ENCODE measurements at regions not wholly inside any gene's neighbourhood (a gene's known extent, or its start where the extent isn't known, plus 50 kb on each side); places are given as distances from the start of the nearest gene placed in this dataset.

DNA sequence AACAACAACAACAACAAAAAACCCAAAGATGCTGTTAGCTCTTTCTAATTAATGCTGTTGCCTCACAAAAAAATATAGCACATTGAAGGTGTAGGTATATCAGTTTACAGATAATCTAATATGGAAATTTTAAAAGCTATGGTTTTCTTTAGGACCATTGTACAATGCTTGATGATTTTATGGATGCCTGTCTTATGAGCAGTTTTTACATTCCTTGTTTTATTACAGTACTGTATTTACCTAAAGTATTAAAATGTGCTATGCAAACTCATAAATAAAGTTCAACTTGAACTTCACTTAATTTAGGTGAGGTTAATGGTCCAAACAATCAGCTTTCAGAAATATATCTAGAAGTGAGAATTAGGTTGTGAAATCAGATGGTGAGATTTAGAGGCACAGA, 212.2 kb upstream of the GOLIM4 start:
- no peaks in the 10 kb centered on the region for H3K27me3 Mint-ChIP-seq (ENCODE audit: insufficient read depth)
- peaks cover 7% of the 10 kb centered on the region for H3K36me3 Mint-ChIP-seq (ENCODE audit: low read depth)
- H3K36me3 ChIP-seq (ENCODE audit: control insufficient read depth, insufficient read depth, low read length) = no peaks in the 10 kb centered on the region
- H3K27ac ChIP-seq (ENCODE audit: low read depth, low read length) = no peak overlapping the region
- H3K4me1 ChIP-seq (ENCODE audit: control insufficient read depth, insufficient read depth, low read length) = no peaks in the 10 kb centered on the region
- H3K9me3 ChIP-seq (ENCODE audit: control insufficient read depth, low read length) = peaks cover 23% of the 10 kb centered on the region
- H3K27me3 ChIP-seq (ENCODE audit: control insufficient read depth, insufficient read depth, low read length, poor library complexity, severe bottlenecking) = no peaks in the 10 kb centered on the region
- H3K4me1 Mint-ChIP-seq = no peaks in the 10 kb centered on the region
- DNase-seq = no peak
- H3K9ac ChIP-seq (ENCODE audit: extremely low read depth, low read length, poor library complexity, severe bottlenecking) = no peak overlapping the region
- H3K27ac Mint-ChIP-seq = no peak overlapping the region
- no peak overlapping the region for H3K4me3 ChIP-seq (ENCODE audit: low read length)
- TF ChIP-seq, protein P1, sequence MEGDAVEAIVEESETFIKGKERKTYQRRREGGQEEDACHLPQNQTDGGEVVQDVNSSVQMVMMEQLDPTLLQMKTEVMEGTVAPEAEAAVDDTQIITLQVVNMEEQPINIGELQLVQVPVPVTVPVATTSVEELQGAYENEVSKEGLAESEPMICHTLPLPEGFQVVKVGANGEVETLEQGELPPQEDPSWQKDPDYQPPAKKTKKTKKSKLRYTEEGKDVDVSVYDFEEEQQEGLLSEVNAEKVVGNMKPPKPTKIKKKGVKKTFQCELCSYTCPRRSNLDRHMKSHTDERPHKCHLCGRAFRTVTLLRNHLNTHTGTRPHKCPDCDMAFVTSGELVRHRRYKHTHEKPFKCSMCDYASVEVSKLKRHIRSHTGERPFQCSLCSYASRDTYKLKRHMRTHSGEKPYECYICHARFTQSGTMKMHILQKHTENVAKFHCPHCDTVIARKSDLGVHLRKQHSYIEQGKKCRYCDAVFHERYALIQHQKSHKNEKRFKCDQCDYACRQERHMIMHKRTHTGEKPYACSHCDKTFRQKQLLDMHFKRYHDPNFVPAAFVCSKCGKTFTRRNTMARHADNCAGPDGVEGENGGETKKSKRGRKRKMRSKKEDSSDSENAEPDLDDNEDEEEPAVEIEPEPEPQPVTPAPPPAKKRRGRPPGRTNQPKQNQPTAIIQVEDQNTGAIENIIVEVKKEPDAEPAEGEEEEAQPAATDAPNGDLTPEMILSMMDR (conservative IDR thresholded peaks at IDR 0.05) = no peak
- H3K9me3 Mint-ChIP-seq = peaks cover 19% of the 10 kb centered on the region
- no peak overlapping the region for H3K4me3 Mint-ChIP-seq

DNA sequence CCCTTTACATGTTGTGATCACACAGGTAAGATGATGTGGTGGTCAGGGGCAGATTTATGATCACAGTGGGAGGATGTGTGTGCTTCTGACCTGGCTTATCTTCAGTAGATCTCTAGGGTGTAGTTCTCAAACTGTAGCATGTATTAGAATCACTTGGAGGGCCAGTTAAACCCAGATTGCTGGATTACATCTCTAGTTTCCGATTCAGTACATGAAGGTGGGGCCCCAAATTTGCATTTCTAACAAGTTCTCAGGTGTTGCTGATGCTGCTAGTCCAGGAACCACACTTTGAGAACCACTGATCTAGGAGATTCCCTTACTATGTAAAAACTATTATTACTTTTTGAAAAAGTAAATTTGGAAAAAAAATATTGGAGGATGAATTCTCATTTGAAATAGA, 199.3 kb upstream of the GOLIM4 start:
- no peak for DNase-seq
- no peak overlapping the region for H3K27ac ChIP-seq (ENCODE audit: low read depth, low read length)
- Mint-ChIP-seq H3K36me3 (ENCODE audit: low read depth) (no peaks in the 10 kb centered on the region), H3K27ac (no peak overlapping the region), H3K4me1 (no peaks in the 10 kb centered on the region), H3K27me3 (ENCODE audit: insufficient read depth) (no peaks in the 10 kb centered on the region), H3K4me3 (no peak overlapping the region), H3K9me3 (no peaks in the 10 kb centered on the region)
- WGBS, 2 experiments (ENCODE audit: insufficient coverage in 1 of 2, insufficient read length in 1 of 2) = 71 to 85% methylated on average over 1 of the region's 1 CpG
- no peaks in the 10 kb centered on the region for H3K4me1 ChIP-seq (ENCODE audit: control insufficient read depth, insufficient read depth, low read length)
- H3K9me3 ChIP-seq (ENCODE audit: control insufficient read depth, low read length) = no peaks in the 10 kb centered on the region
- TF ChIP-seq, protein P1 (conservative IDR thresholded peaks at IDR 0.05) = no peak
- no peaks in the 10 kb centered on the region for H3K36me3 ChIP-seq (ENCODE audit: control insufficient read depth, insufficient read depth, low read length)
- H3K27me3 ChIP-seq (ENCODE audit: control insufficient read depth, insufficient read depth, low read length, poor library complexity, severe bottlenecking) = no peaks in the 10 kb centered on the region
- H3K4me3 ChIP-seq (ENCODE audit: low read length) = no peak overlapping the region
- H3K9ac ChIP-seq (ENCODE audit: extremely low read depth, low read length, poor library complexity, severe bottlenecking) = no peak overlapping the region

DNA sequence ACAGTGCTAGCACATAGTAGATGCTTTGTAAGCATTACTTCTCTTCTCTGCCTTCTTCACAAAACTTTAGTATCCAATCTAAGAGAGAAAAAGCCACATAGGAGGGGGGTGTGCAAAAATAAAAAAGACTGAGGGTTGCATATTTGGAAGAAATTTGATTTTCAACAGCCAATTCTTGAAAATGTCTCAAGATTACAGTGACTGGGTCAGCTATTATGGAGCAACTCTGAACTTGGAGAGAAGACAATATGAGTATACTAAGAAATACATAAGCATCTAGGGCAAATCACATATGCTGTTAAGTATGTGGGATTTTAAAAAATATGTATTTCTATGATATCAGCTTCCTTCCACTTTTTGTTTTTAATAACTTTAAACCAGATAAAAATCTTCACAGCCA, 196.6 kb upstream of the GOLIM4 start:
- H3K27me3 ChIP-seq (ENCODE audit: control insufficient read depth, insufficient read depth, low read length, poor library complexity, severe bottlenecking) = no peaks in the 10 kb centered on the region
- no peaks in the 10 kb centered on the region for H3K36me3 ChIP-seq (ENCODE audit: control insufficient read depth, insufficient read depth, low read length)
- Mint-ChIP-seq H3K36me3 (ENCODE audit: low read depth) (no peaks in the 10 kb centered on the region), H3K9me3 (no peaks in the 10 kb centered on the region), H3K4me1 (peaks cover 4% of the 10 kb centered on the region), H3K27me3 (ENCODE audit: insufficient read depth) (no peaks in the 10 kb centered on the region), H3K27ac (no peak overlapping the region), H3K4me3 (no peak overlapping the region)
- H3K4me3 ChIP-seq (ENCODE audit: low read length) = no peak overlapping the region
- H3K9ac ChIP-seq (ENCODE audit: extremely low read depth, low read length, poor library complexity, severe bottlenecking) = no peak overlapping the region
- DNase-seq = no peak
- no peaks in the 10 kb centered on the region for H3K9me3 ChIP-seq (ENCODE audit: control insufficient read depth, low read length)
- H3K4me1 ChIP-seq (ENCODE audit: control insufficient read depth, insufficient read depth, low read length) = no peaks in the 10 kb centered on the region
- TF ChIP-seq, protein P1 (conservative IDR thresholded peaks at IDR 0.05) = no peak
- no peak overlapping the region for H3K27ac ChIP-seq (ENCODE audit: low read depth, low read length)

Measured in endodermal cell (in vitro differentiated cells).